ENCODE measurements at regions not wholly inside any gene's neighbourhood (a gene's known extent, or its start where the extent isn't known, plus 50 kb on each side); places are given as distances from the start of the nearest gene placed in this dataset.

GRCh38 chr5:8700671-8701070 lies 831.7 kb downstream of the MTRR start:
- Histone ChIP-seq H2AFZ (ENCODE audit: low read depth, low read length, poor library complexity, severe bottlenecking) (no peak overlapping the region), H3K4me3 (replicated peaks in 1 of 2; ENCODE audit: low read depth in 1 of 2, low read length in 2 of 2) (no peak overlapping the region)
- no peak for TF ChIP-seq EZH2 (IDR thresholded peaks at IDR 0.05)
- TF ChIP-seq CTCF (IDR thresholded peaks at IDR 0.05 in 2 of 3, conservative IDR thresholded peaks at IDR 0.05 in 1 of 3; ENCODE audit: borderline replicate concordance in 1 of 3, insufficient read depth in 1 of 3, low read depth in 2 of 3, low read length in 2 of 3): no peak
- no peak for TF ChIP-seq MAX (IDR thresholded peaks at IDR 0.05)
- TF ChIP-seq ZNF274 (IDR thresholded peaks at IDR 0.05; ENCODE audit: low read depth, low read length): no peak
- no peak for TF ChIP-seq EGR1 (IDR thresholded peaks at IDR 0.05; ENCODE audit: low read depth)
- no peak for TF ChIP-seq ELF1 (IDR thresholded peaks at IDR 0.05; ENCODE audit: borderline replicate concordance, low read depth)
- no peak for TF ChIP-seq FOSL1 (IDR thresholded peaks at IDR 0.05; ENCODE audit: low read depth)
- no peak for TF ChIP-seq CBX3 (IDR thresholded peaks at IDR 0.05; ENCODE audit: low read depth)
- no peak for TF ChIP-seq ATF3 (IDR thresholded peaks at IDR 0.05)
- no peak for TF ChIP-seq CEBPB (IDR thresholded peaks at IDR 0.05; ENCODE audit: low read depth)
- no peak for TF ChIP-seq EZH2phosphoT487 (IDR thresholded peaks at IDR 0.05; ENCODE audit: borderline replicate concordance)
- TF ChIP-seq ZFX (IDR thresholded peaks at IDR 0.05): no peak

More at GRCh38 chr5:8700671-8701070, 831.7 kb downstream of the MTRR start:
- Histone ChIP-seq H3K9me2 (ENCODE audit: insufficient read depth) (no peaks in the 10 kb centered on the region), H3K4me1 (ENCODE audit: control insufficient read depth in 1 of 2, insufficient read depth in 2 of 2, low read length in 2 of 2) (no peaks in the 10 kb centered on the region), H3K27me3 (ENCODE audit: insufficient read depth, low read length) (no peaks in the 10 kb centered on the region), H3K4me2 (ENCODE audit: low read length) (no peak overlapping the region), H3K36me3 (ENCODE audit: control insufficient read depth in 1 of 2, insufficient read depth in 2 of 2, low read length in 2 of 2) (no peaks in the 10 kb centered on the region), H3K27ac (ENCODE audit: low read depth, low read length) (no peak overlapping the region), H3K9ac (ENCODE audit: low read length) (no peak overlapping the region), H3K79me2 (ENCODE audit: insufficient read depth, low read length) (no peaks in the 10 kb centered on the region), H3K9me3 (ENCODE audit: control insufficient read depth in 1 of 2, insufficient read depth in 1 of 2, low read depth in 1 of 2, low read length in 2 of 2) (peaks cover 14 to 26% of the 10 kb centered on the region in 2 experiments; a peak in 2 of 4 replicates), H4K20me1 (ENCODE audit: insufficient read depth) (no peaks in the 10 kb centered on the region)
- intact Hi-C loops (cut with micrococcal nuclease): no loop called here
- no peak for ATAC-seq
- DNase-seq (ENCODE audit: low read depth, low spot score): no peak
- ChIA-PET POLR2A (no interaction called here), CTCF (no interaction called here), RAD21 (ENCODE audit: low non-redundant PET in 1 of 2, low total read pairs in 2 of 2, uncharacterized antibody in 2 of 2, unreplicated experiment in 2 of 2) (no interaction called here)
- BruUV-seq (replicated peaks): no TSS peak
